A673 (cell line): ENCODE measurements at regions not wholly inside any gene's neighbourhood (a gene's known extent, or its start where the extent isn't known, plus 50 kb on each side); places are given as distances from the start of the nearest gene placed in this dataset.

Source experiments
- CTCF ChIP-seq: fragments of 300-800, 200-600 bp; sonication (generic); conservative IDR thresholded peaks from 2 replicates; pipeline ENCODE4 v1.5.1; 2017; ENCODE audit warnings: low read depth, mild to moderate bottlenecking, antibody characterized with exemption, low read length, moderate library complexity, mixed read lengths
- EZH2 ChIP-seq: fragments of 200-600 bp; sonication (generic); IDR thresholded peaks from 2 replicates; pipeline ENCODE4 v1.6.1; 2017; ENCODE audit warnings: borderline replicate concordance, low read depth, mild to moderate bottlenecking, mixed read lengths, antibody characterized with exemption, low read length; ENCODE audit not compliant: poor library complexity, severe bottlenecking

- TF ChIP-seq CTCF (no peak), EZH2 (no peak)
Measured at GRCh38 chr12:111254106-111254505, 114.8 kb downstream of the PHETA1 start.
